ENCODE measurements at regions not wholly inside any gene's neighbourhood (a gene's known extent, or its start where the extent isn't known, plus 50 kb on each side); places are given as distances from the start of the nearest gene placed in this dataset.

DNA sequence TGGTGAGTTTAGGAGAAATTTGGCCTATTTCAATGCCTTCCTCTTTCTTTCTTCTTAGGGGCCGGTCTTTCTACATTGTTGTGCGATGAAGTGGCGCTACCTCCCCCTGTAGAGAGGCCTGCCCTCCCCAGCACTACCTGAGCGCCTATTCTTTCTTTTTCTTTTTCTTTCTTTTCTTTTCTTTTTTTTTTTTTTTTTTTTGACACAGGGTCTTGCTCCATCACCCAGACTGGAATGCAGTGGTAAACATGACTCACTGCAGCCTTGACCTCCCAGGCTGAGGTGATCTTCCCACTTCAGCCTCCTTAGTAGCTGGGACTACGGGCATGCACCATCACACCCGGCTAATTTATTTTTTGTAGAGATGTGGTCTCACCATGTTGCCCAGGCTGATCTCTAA lies 136.1 kb upstream of the MAX start:
- no peak for TF ChIP-seq POLR2A (IDR thresholded peaks at IDR 0.05)
- TF ChIP-seq CTCF (IDR thresholded peaks at IDR 0.05) = no peak
